ENCODE measurements at regions not wholly inside any gene's neighbourhood (a gene's known extent, or its start where the extent isn't known, plus 50 kb on each side); places are given as distances from the start of the nearest gene placed in this dataset.

GRCh38 chr9:89774858-89775370 is 170.1 kb downstream of the GADD45G start:
- no peaks in the 10 kb centered on the region for H3K4me1 ChIP-seq (ENCODE audit: control insufficient read depth, insufficient read depth, low read length)
- no peaks in the 10 kb centered on the region for H3K36me3 ChIP-seq (ENCODE audit: control insufficient read depth in 2 of 2, insufficient read depth in 1 of 2, low read length in 2 of 2)
- CTCF ChIA-PET: no interaction called here
- POLR2A ChIA-PET: no interaction called here
- H3K9me3 ChIP-seq (ENCODE audit: control insufficient read depth, insufficient read depth, low read depth, low read length): no peaks in the 10 kb centered on the region
- H3K27ac ChIP-seq (ENCODE audit: extremely low read depth, low read depth, low read length): no peak overlapping the region
- no peak for TF ChIP-seq BCL11A (tag by site-specific recombination; IDR thresholded peaks at IDR 0.05; ENCODE audit: low read depth)
- TF ChIP-seq ZSCAN18 (tag by site-specific recombination; IDR thresholded peaks at IDR 0.05): no peak
- TF ChIP-seq FEZF1 (tag by site-specific recombination; IDR thresholded peaks at IDR 0.05): no peak
- no peak for TF ChIP-seq ZNF518A (tag by site-specific recombination; conservative IDR thresholded peaks at IDR 0.05; ENCODE audit: low read depth)
- no peak for TF ChIP-seq ZNF530 (tag by site-specific recombination; IDR thresholded peaks at IDR 0.05; ENCODE audit: low read depth)
- TF ChIP-seq ZNF280D (tag by site-specific recombination; IDR thresholded peaks at IDR 0.05): no peak
- TF ChIP-seq ZNF426 (tag by site-specific recombination; IDR thresholded peaks at IDR 0.05): no peak
- TF ChIP-seq ZBTB26 (tag by site-specific recombination; optimal IDR thresholded peaks at IDR 0.05): no peak
- TF ChIP-seq ZNF658 (tag by site-specific recombination; IDR thresholded peaks at IDR 0.05): no peak
- TF ChIP-seq ZNF777 (tag by site-specific recombination; IDR thresholded peaks at IDR 0.05; ENCODE audit: borderline replicate concordance): no peak
- TF ChIP-seq ZNF350 (tag by site-specific recombination; IDR thresholded peaks at IDR 0.05): no peak
- no peak for TF ChIP-seq YY2 (tag by site-specific recombination; IDR thresholded peaks at IDR 0.05)
- TF ChIP-seq ZNF704 (tag by site-specific recombination; IDR thresholded peaks at IDR 0.05): no peak
- TF ChIP-seq GLIS2 (tag by site-specific recombination; IDR thresholded peaks at IDR 0.05): no peak
- no peak for TF ChIP-seq ZBTB6 (tag by site-specific recombination; IDR thresholded peaks at IDR 0.05)
- TF ChIP-seq TCF7L2 (IDR thresholded peaks at IDR 0.05; ENCODE audit: borderline replicate concordance, low read depth, low read length): no peak
- no peak for TF ChIP-seq ZNF626 (tag by site-specific recombination; IDR thresholded peaks at IDR 0.05)
- no peak overlapping the region for H3K4me3 ChIP-seq (ENCODE audit: low read depth, low read length)
